NK-92 treated with Interleukin-12 subunit alpha and Interleukin-12 subunit beta, amount 100 ng/mL, for 24 hours (cell line): ENCODE measurements at regions not wholly inside any gene's neighbourhood (a gene's known extent, or its start where the extent isn't known, plus 50 kb on each side); places are given as distances from the start of the nearest gene placed in this dataset.
"Not testable (repeated sequence)": the region's sequence is repeated elsewhere in the genome, so short reads cannot be mapped to it uniquely, and the experiment has no call there.

Experiments
- DNase-seq: peaks from one replicate; lab custom pipeline; 2025; lab: John Stamatoyannopoulos, UW

DNA sequence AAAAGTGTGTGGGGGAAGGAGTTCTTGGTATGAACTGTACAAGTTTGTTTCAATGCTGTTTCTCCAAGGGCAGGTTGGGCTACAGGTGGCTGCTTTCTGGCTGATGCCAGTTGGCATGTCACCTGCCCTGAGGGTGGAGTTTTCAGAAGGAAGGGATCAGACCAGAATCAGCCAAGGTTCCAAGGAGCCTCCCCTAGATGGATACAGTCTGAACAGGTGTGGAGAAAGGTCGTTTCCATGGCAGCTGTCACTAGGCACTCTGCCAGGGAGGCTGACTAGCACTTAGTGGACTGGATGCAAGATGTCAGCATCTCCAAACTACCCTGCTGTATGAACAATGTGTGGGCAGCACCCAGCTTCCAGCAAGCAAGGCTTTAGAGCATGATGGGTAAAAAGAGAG, 444.4 kb upstream of the HNRNPA3 start:
- no peak for DNase-seq

DNA sequence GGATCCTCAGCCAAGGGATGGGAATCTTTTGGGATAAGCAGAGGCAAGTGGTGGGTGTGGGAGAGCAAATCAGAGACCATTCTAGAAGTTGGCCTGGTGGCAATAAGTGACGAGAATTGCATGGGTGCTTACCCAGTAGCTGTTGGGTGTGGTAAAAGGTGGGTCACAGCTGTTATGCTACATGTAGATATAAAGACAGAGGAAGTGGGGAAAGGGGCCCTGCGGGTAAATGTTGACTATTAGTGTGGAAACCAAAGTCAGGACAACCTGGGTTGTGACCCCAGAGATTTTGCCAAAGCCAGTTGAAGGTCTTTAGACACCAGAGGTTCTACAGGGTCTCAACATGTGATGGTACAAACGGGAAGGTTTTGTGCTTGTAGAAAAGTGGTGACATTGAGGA, 443.6 kb upstream of the HNRNPA3 start:
- no peak for DNase-seq

DNA sequence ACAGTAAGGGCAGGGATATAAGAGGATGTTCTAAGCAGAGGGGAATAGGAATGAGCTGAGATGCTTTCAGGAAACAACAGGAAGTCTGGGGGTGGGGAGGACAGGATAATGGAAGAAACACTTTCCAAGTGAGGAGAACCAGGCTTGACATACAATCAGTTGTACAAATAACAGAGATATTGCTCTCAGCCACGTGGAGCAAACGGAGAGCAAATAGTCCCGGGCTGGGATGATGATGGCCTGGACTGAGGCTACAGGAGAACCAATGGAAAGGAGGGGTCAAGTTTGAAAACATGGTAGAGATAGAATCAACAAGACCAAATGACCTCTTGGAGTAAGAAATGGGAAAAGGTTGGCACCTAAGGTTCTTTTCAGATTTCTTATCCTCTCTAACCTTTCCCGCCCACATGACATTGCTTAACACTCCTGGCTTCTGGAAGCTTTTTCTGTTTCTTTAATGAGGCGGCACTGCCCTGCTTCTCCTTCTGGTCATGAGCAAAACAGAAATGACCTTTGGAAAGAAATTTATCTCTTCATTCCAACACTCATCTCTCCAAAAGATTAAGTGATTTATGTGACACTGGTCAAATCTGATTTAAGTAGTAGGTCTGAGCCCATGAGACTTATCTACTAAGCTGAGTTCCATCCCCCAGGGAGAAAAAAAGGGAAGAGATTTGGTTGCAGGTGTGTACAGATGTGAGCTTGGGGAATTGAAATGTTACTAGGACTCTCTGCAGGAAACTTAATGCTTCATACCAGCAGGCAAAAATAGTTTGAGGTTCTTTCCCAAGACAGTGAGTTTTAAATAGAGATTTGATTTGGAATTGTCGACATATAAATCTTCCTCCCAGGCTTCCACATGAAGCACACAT, 442.9 kb upstream of the HNRNPA3 start:
- DNase-seq = no peak

DNA sequence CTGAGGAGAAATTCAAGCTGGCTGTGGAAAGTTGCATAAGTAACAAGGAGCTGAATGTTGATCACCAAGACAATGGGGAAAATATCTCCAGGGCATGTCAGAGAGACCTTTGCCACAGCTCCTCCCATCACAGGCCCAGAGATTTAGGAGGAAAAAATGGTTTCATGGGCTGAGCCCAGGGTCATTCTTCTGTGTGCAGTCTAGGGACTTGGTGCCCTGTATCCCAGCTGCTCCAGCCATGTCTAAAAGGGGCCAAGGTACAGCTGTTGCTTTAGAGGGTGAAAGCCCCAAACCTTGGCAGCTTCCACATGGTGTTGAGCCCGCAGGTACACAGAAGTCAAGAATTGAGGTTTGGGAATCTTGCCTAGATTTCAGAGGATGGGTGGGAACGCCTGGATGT, 439.8 kb upstream of the HNRNPA3 start:
- no peak for DNase-seq

DNA sequence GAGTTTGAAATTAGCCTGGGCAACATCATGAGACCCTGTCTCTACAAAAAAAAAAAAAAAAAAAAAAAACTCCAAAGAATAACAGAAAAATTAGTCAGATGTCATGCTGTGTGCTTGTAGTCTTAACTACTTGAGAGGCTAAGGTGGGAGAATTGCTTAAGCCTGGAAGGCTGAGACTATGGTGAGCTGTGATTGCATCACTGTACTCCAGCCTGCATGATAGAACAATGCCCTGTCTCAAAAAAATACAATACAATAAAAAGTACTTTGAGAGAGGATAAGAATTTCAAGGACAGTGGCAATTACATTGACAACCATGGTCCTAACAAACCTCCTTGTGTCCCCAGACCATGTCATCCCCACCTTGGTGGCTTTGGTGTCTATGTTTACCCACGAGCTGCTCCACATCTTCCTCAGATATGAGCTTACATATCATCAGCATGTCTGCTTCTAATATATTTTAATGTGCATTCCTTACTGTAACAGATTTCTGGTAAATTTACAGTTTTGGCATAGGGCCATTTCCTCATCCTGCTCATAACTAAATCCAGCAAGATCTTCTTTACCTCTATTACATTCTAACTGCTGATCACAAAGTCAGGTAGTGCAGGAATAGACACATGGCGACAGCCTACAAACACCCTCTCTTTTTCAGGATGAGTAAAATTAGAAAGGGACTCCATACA, 437.7 kb upstream of the HNRNPA3 start:
- no peak for DNase-seq

DNA sequence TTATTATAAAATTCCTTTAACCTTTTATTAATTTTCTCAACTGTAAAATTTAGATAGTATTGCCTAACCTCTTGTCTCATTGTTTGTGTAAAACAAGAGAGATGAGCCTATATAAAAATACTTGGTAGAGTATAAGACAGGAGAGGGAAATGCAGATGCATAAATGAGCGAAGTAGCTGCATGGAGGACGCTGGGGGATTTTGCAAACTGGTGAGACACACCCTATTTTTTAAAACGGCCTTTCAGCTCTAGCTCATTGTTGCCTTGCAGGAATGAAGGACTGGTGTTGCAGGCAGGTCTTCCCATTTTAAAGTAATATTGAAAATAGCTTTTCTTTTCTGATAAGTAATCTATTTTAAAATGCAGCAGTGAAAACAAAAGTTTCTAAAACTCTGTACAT, 435.3 kb upstream of the HNRNPA3 start:
- DNase-seq = no peak

DNA sequence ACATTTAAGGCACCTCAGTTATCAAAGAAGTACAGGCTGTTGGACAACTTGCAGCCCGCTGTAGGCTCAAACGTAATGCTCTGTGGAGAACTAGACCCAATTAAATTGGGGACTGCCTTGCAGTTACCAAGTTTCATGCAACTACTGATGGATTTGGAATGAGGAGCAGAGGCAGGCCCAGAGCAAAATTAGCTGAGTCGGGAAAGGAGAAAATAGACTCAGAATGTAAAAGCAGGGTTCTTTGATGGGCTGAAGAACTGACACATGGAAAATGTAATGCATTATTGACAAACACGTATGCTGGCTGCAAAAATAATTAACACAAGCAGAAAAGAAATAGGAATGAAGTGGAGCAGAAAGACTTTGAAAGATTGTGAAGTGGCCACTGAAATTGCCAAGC, 432.7 kb upstream of the HNRNPA3 start:
- DNase-seq = no peak

DNA sequence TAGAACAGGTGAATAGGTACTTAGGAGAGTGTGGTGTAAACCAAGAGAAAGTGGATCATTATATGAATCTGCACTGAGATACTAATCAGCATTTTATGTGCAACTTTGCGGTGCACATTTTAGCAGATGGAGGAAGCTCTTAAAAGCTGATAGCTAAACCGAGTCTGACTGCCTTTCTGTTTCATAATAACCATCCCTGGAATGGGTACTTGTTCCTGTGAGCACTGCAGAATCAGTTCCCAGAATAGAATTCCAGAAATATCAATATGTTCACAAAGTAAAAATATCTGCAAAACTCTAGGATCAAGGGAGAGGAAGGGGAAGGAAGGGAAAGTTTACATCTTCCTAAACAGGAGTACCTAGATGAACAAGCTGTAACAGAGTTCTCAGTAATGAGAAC, 432.2 kb upstream of the HNRNPA3 start:
- DNase-seq = no peak

DNA sequence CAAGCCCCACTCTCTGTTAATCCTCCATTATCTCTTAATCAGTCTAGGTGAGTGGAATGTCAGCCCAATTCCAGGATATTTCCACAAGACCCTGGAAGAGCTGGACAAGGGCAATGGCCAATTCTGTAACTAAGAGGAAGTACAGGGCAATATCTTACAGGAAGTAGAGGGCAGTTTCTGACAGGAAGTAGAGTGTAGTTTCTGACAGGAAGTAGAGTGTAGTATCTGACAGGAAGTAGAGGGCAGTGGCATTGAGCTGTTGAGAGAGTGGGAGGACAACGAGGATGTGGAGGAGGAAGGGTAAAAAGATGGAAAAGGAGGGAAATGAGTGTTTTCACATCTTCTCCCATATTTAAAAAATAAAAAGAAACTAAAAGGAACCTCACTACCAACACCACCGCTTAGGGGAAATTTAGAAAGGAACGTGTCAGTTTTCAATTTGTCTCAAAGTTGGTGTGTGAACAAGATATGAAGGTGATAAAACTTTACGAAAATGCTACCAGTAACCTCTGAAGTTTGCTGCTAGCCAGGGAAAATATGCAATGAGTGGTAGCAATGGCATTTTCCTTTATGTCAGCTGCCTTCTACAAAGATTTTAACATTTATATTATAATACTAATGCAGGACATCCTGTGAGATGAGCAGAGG, 430.9 kb upstream of the HNRNPA3 start:
- no peak for DNase-seq

DNA sequence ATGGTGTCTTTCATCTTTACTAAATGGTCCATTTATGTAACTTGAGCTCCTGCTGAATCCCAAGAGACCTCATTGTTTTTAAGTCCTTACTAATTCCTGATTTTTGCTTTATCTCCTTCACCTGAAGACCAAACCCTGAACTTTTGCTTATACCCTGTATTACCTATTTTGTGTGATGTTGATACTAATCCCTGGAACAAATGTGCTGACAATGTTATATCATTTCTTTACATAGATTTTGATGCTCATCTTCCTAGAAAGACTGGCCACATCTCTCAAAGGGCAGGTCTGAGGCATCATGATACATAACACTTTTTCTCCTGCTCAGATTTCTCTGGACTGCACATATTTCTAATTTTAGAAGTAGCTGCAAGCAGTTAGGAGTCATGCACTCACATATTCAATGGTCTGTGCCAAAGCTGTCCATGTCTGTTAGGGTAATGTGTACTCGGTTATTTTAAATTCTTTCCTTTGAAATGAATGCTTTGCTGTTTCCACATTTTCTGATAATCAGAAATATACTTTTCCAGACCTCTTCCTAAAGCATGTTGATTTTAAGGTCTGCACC, 427.9 kb upstream of the HNRNPA3 start:
- DNase-seq = no peak

DNA sequence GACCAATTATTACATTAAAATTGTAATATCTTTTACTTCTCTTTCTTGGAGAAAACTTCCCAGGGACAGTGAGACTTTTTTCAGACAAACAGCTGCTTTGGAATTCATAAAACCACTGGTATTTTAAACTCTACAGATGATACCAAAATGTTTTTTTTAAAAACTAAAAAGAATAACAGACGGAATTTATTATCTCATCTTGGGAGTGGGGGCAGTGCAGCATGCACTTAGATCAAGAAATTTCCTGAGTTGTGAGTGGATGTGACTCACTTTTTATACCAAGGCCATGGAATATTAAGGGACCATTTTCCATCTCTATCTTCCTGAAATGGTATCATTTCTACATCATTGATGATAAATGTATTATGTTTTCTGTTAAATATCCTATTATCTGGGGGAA, 422.8 kb upstream of the HNRNPA3 start:
- no peak for DNase-seq

DNA sequence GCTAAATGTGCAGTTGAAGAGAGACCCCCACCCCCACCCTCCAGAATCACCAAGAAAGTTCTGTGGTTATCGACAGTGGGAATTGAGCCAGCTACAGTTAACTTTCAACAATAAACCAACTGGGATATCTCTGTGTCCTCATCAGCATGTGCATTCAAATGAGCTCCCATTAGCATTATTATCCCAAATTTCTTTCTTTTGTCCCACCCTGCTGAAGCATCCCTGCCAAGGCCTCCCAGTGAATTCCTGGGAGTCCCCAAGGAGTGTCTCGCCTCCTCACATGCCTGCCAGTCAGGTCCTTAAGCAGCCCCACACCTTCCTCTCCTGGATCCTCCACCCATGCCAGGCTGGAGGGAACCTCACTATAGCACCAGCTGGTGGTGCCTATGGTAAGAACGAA, 422.1 kb upstream of the HNRNPA3 start:
- no peak for DNase-seq

DNA sequence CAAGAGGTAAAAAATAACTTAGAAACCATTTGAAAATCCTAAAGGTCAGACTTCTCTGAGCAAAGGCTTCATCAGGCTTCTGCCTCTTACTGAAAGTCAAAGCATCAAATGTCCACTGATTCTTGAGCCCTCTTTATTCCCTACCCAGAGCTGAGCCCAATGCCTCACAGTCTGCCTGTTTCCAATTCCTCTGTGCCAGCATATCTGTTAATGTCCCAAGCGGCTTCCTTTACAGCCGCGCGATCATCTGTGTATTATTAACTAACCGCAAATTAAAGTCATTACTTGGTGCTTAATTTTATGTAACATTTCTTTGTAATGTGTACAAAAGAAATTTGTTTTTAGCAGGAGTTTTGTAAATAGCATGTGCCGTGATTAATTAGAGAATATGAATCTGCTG, 418.8 kb upstream of the HNRNPA3 start:
- DNase-seq = no peak

DNA sequence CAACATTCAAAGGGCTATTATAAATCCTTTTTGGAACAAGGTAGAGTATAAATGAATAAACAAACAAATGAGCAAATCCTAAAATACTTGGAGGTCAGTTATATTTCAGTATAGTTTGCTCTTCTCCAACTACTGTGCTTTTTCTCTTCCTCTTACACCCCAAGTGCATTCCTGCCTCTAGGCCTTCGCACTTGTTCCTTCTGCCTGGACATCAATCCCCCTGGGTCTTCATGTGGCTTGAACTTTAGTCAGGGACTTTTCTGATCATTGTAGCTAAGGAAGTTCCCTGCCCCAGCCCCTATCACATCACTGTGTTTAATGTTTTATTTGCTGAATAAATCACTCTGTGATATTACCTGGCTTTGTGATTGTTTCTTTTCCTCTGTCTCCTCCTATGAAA, 418.2 kb upstream of the HNRNPA3 start:
- no peak for DNase-seq

DNA sequence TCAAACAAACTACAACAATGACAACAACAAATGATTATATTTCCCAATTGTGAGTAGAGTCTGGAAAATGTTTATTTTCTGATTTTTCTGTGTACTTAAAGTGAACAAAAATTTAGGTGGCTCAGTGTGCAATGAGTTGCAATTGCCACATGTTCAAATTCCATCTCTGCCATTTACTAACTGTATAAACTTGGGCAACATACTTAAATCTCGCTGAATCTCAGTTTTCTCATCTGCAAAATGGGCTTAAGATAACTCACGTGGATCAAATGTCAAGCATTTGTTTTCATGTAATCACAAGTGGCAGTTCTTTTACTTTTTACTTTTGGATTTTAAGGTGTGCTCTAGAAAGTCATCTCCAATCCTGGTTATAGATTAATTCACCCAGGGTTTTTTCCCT, 416.8 kb upstream of the HNRNPA3 start:
- DNase-seq = no peak

DNA sequence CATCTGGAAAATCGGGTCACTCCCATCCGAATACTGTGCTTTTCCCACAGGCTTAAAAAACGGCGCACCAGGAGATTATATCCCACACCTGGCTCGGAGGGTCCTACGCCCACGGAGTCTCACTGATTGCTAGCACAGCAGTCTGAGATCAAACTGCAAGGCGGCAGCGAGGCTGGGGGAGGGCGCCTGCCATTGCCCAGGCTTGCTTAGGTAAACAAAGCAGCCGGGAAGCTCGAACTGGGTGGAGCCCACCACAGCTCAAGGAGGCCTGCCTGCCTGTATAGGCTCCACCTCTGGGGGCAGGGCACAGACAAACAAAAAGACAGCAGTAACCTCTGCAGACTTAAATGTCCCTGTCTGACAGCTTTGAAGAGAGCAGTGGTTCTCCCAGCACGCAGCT, 415.9 kb upstream of the HNRNPA3 start:
- DNase-seq = not testable (repeated sequence)

DNA sequence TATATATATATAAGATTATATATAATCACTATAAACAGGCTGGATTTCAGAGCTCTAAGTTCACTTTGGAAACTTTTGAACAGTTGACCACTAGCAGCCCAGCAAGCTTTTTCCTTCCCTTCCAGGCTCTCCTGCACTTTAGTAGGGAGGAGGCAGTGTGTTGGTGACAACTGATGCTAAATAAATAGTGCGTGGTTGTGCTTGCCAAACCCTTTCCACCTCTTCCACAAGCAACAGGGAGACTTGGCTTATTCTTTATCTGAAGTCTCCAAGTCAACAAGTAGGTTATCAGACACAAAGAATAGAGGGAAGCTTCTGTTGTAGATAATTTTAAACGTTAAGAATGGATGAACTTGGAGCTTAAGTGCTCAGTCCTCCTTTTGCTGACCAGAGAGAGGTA, 408.2 kb upstream of the HNRNPA3 start:
- no peak for DNase-seq

DNA sequence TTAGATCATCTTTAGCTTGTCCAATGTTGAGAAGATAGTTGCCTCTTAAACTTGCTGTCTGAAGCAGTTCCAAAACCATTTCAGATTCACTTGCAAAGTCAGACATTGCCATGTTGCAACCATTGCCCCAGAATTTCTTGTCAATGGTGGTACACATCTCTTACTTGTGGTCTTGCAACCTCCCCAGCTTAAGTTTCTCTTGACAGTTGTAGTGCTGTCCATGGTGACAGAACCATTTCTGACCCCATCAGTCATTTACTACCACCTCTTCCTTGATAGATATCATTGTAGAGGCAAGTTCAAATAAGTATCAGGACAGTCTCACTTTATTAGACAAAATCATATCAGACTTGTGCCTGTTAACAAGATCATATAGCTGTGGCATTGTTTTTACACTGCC, 407.2 kb upstream of the HNRNPA3 start:
- no peak for DNase-seq

DNA sequence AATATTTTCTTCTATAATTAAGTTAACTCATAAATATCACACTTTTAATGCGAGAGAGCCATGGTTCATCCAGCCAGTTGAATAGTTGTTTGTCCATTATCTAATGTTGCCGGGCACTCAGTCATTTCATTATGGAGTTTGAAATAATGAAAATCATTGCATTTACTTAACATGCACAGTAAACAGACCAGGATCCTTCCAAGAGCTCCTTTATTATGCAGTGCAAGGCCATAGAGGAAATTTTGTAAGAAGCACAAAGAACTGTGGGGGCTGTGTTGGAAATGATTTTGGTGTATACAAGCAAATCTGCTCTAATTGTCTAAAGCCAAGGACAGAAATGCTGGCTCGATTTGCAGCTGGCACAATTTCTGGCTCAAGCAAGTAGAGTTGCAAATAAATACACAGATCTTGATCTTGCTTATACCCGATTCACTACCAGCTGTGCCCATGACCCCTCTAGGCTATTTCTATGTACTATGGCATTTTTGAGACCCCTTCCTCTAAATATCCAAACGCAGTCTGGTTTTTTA, 400.3 kb upstream of the HNRNPA3 start:
- DNase-seq = no peak

DNA sequence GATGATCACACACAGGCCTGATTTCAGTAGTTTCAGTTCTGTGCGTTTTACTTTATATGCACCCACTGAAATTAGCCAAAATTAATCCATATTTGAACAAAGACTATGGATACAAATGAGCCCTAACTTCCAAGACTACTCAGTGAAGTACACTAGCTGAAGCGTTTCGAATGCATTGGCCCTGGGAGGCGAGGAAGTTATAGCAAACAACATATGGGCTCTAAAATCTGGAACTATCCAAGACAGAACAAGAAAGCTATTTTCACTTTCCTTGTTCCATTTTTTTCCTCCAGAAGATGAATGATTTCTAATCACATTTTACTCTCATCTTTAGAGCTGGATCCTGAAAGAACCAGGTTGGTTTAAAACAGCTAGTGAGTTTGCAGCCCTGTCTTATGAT, 399.4 kb upstream of the HNRNPA3 start:
- DNase-seq = no peak

DNA sequence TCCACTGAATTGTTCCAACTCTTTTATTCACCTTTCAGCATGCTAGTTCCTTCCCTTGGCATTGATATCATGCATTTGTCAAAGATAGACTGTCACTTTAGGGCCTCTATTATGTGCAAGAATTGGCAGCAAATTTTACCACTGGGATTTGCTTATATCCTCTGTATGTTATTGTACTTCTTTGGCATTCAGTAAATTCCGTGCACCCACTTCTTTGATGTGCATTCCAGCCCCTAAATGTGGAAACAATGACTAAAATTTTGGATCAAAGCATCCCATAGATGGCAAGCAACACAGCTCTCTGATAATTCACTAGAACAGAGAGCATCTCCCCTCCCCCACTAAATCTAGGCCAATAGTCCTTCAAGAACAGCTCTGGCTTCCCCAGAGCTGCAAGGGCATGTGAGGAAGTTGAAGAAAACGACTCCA, 399.0 kb upstream of the HNRNPA3 start:
- no peak for DNase-seq

DNA sequence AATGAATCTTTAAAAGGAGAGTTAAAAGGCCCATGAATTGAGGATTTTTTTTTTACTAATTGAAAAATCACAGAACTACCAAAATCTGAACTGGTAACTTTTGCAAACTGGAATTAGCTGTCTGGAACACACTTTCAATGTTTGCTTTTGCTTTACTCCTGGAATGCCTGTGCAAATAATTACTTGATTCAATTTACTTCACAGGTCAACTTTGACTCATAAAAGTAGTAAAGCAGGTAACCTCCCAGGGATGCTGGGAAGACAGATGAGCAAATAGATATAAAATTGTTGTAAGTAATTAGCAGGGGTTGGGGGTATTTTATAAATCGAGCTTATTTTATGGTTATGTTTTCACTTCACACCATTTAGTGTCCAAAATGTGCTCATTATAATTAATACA, 398.3 kb upstream of the HNRNPA3 start:
- DNase-seq = no peak
